Left ventricle myocardium inferior (tissue), 1 donor: ENCODE measurements at regions not wholly inside any gene's neighbourhood (a gene's known extent, or its start where the extent isn't known, plus 50 kb on each side); places are given as distances from the start of the nearest gene placed in this dataset.
A peak's percentile ranks its signal among the peaks of the same experiment; 100 is the strongest.

Experiments used
- DNase-seq: peaks from one replicate; pipeline ENCODE4 v3.0.0-alpha.2; 2020
- H3K27ac ChIP-seq: fragments of 200-600 bp; replicated peaks from 2 replicates; pipeline ENCODE4 v1.8.0; 2021
- H3K27me3 ChIP-seq: fragments of 200-600 bp; 2 replicates; pipeline ENCODE4 v1.8.0; 2021; ENCODE audit warnings: low read depth
- H3K36me3 ChIP-seq: fragments of 200-600 bp; 2 replicates; pipeline ENCODE4 v1.8.0; 2021
- H3K4me1 ChIP-seq: fragments of 200-600 bp; 2 replicates; pipeline ENCODE4 v1.8.0; 2021
- H3K4me3 ChIP-seq: fragments of 200-600 bp; 2 replicates; pipeline ENCODE4 v1.8.0; 2021; ENCODE audit warnings: mild to moderate bottlenecking, moderate library complexity
- H3K9me3 ChIP-seq: fragments of 200-600 bp; replicated peaks from 2 replicates; pipeline ENCODE4 v1.8.0; 2021
- CTCF ChIP-seq: fragments of 200-600 bp; IDR thresholded peaks from 2 replicates; pipeline ENCODE4 v1.8.0; 2021; ENCODE audit warnings: antibody characterized with exemption, mild to moderate bottlenecking, borderline replicate concordance
- intact Hi-C: fragments of 100-400 bp; cut with micrococcal nuclease; formaldehyde crosslinking; loops from one replicate; pipeline ENCODE4 v1.11.0; 2022
- donor health status: DM: no; HTN: yes; CAD: no; lungs with severe emphysema.

- Histone ChIP-seq H3K27ac (no peak overlapping the region), H3K4me1 (no peaks in the 10 kb centered on the region), H3K36me3 (no peaks in the 10 kb centered on the region), H3K27me3 (no peaks in the 10 kb centered on the region), H3K4me3 (no peak overlapping the region), H3K9me3 (peaks cover 8% of the 10 kb centered on the region)
- TF ChIP-seq CTCF = no peak
- intact Hi-C loops = no loop called here
- no peak for DNase-seq
Observed at GRCh38 chr4:90030202-90030601, 97.0 kb upstream of the CCSER1 start.

- no peaks in the 10 kb centered on the region for H3K36me3 ChIP-seq
- TF ChIP-seq CTCF = peak; percentile 19
- H3K27me3 ChIP-seq = no peaks in the 10 kb centered on the region
- H3K27ac ChIP-seq = no peak overlapping the region
- peaks cover 8% of the 10 kb centered on the region for H3K9me3 ChIP-seq
- H3K4me3 ChIP-seq = no peak overlapping the region
- DNase-seq = no peak
- H3K4me1 ChIP-seq = no peaks in the 10 kb centered on the region
- intact Hi-C loops = no loop called here
Observed at GRCh38 chr4:90030953-90031352, 96.2 kb upstream of the CCSER1 start.

GRCh38 chr4:90039122-90039521 lies 88.1 kb upstream of the CCSER1 start:
- intact Hi-C loops = no loop called here
- Histone ChIP-seq H3K4me3 (no peak overlapping the region), H3K27ac (no peak overlapping the region), H3K36me3 (no peaks in the 10 kb centered on the region), H3K9me3 (peaks cover 8% of the 10 kb centered on the region), H3K4me1 (no peaks in the 10 kb centered on the region), H3K27me3 (no peaks in the 10 kb centered on the region)
- DNase-seq = no peak
- TF ChIP-seq CTCF = no peak

- intact Hi-C loops = no loop called here
- no peaks in the 10 kb centered on the region for H3K27me3 ChIP-seq
- TF ChIP-seq CTCF = no peak
- H3K36me3 ChIP-seq = no peaks in the 10 kb centered on the region
- H3K27ac ChIP-seq = no peak overlapping the region
- DNase-seq = no peak
- no peaks in the 10 kb centered on the region for H3K9me3 ChIP-seq
- no peaks in the 10 kb centered on the region for H3K4me1 ChIP-seq
- H3K4me3 ChIP-seq = no peak overlapping the region
Observed at GRCh38 chr4:90051999-90052398, 75.2 kb upstream of the CCSER1 start.

GRCh38 chr4:90057091-90057490 lies 70.1 kb upstream of the CCSER1 start:
- no peaks in the 10 kb centered on the region for H3K36me3 ChIP-seq
- H3K27ac ChIP-seq = no peak overlapping the region
- TF ChIP-seq CTCF = no peak
- H3K9me3 ChIP-seq = no peaks in the 10 kb centered on the region
- intact Hi-C loops = no loop called here
- H3K27me3 ChIP-seq = no peaks in the 10 kb centered on the region
- H3K4me3 ChIP-seq = no peak overlapping the region
- DNase-seq = no peak
- H3K4me1 ChIP-seq = no peaks in the 10 kb centered on the region

GRCh38 chr4:90060039-90060438 lies 67.2 kb upstream of the CCSER1 start:
- TF ChIP-seq CTCF = no peak
- DNase-seq = no peak
- H3K36me3 ChIP-seq = no peaks in the 10 kb centered on the region
- no peaks in the 10 kb centered on the region for H3K9me3 ChIP-seq
- H3K27ac ChIP-seq = no peak overlapping the region
- intact Hi-C loops = no loop called here
- no peak overlapping the region for H3K4me3 ChIP-seq
- H3K4me1 ChIP-seq = no peaks in the 10 kb centered on the region
- no peaks in the 10 kb centered on the region for H3K27me3 ChIP-seq
